ENCODE measurements at regions not wholly inside any gene's neighbourhood (a gene's known extent, or its start where the extent isn't known, plus 50 kb on each side); places are given as distances from the start of the nearest gene placed in this dataset.

GRCh38 chr4:27186710-27187109, 326.1 kb downstream of the STIM2 start:
- no peaks in the 10 kb centered on the region for H3K9me3 ChIP-seq (ENCODE audit: control insufficient read depth in 1 of 2, low read length in 2 of 2)
- H3K27ac ChIP-seq (ENCODE audit: low read length), result no peak overlapping the region
- H3K4me1 ChIP-seq (ENCODE audit: control insufficient read depth in 1 of 2, insufficient read depth in 2 of 2, low read length in 2 of 2), result no peaks in the 10 kb centered on the region
- no peaks in the 10 kb centered on the region for H3K27me3 ChIP-seq (ENCODE audit: low read depth, low read length)
- no peak overlapping the region for H3K4me3 ChIP-seq (ENCODE audit: low read depth in 1 of 2, low read length in 2 of 2)
- no peaks in the 10 kb centered on the region for H3K36me3 ChIP-seq (ENCODE audit: control insufficient read depth in 1 of 2, insufficient read depth in 2 of 2, low read length in 2 of 2)

DNA sequence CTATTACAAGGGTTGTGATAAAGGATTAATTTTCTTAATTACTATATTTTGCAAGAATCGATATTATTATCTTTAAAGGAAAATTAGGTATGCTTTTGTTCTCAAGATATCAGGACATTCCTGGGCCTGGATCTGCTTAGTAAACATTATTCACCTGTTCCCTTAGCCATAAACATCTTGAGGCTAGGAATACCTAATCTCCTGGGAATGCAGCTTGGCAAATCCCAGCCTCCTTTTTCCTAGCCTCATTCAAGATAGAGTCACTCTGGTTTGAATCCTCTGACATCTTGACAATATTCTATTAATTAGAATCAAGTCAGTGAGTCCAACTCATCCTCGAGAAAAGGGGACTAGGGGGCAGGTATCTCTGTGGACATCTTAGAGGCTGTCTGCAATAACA, 327.1 kb downstream of the STIM2 start:
- H3K27me3 ChIP-seq (ENCODE audit: low read depth, low read length), result no peaks in the 10 kb centered on the region
- no peaks in the 10 kb centered on the region for H3K36me3 ChIP-seq (ENCODE audit: control insufficient read depth in 1 of 2, insufficient read depth in 2 of 2, low read length in 2 of 2)
- H3K9me3 ChIP-seq (ENCODE audit: control insufficient read depth in 1 of 2, low read length in 2 of 2), result no peaks in the 10 kb centered on the region
- no peak overlapping the region for H3K4me3 ChIP-seq (ENCODE audit: low read depth in 1 of 2, low read length in 2 of 2)
- H3K27ac ChIP-seq (ENCODE audit: low read length), result no peak overlapping the region
- no peaks in the 10 kb centered on the region for H3K4me1 ChIP-seq (ENCODE audit: control insufficient read depth in 1 of 2, insufficient read depth in 2 of 2, low read length in 2 of 2)

- Histone ChIP-seq H3K27ac (ENCODE audit: low read length) (no peak overlapping the region), H3K9me3 (ENCODE audit: control insufficient read depth in 1 of 2, low read length in 2 of 2) (no peaks in the 10 kb centered on the region), H3K4me1 (ENCODE audit: control insufficient read depth in 1 of 2, insufficient read depth in 2 of 2, low read length in 2 of 2) (no peaks in the 10 kb centered on the region), H3K4me3 (ENCODE audit: low read depth in 1 of 2, low read length in 2 of 2) (no peak overlapping the region), H3K36me3 (ENCODE audit: control insufficient read depth in 1 of 2, insufficient read depth in 2 of 2, low read length in 2 of 2) (no peaks in the 10 kb centered on the region), H3K27me3 (ENCODE audit: low read depth, low read length) (no peaks in the 10 kb centered on the region)
These were observed 329.0 kb downstream of the STIM2 start for GRCh38 chr4:27189683-27190082.

DNA sequence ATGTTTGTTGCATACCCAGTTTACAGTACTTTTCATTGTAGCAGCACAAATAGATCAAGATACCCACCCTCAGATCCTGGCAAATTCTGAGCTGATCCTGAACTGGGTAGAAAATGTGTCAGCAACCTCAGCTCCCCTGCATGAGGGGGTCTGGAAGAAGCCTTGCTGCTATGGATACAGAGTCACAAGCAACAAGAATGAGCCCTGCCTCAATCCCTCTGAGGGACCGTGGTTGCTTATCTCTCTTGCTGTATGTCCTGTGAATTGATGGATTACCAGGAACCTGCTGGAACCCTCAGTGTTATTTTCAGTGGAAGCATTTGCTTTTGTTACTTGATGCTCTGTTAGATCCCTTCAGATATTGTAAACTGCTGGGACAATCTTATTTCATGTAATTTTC, 331.0 kb downstream of the STIM2 start:
- Histone ChIP-seq H3K4me3 (ENCODE audit: low read depth in 1 of 2, low read length in 2 of 2) (no peak overlapping the region), H3K9me3 (ENCODE audit: control insufficient read depth in 1 of 2, low read length in 2 of 2) (no peaks in the 10 kb centered on the region), H3K27ac (ENCODE audit: low read length) (no peak overlapping the region), H3K4me1 (ENCODE audit: control insufficient read depth in 1 of 2, insufficient read depth in 2 of 2, low read length in 2 of 2) (no peaks in the 10 kb centered on the region), H3K36me3 (ENCODE audit: control insufficient read depth in 1 of 2, insufficient read depth in 2 of 2, low read length in 2 of 2) (no peaks in the 10 kb centered on the region), H3K27me3 (ENCODE audit: low read depth, low read length) (no peaks in the 10 kb centered on the region)

- H3K36me3 ChIP-seq (ENCODE audit: control insufficient read depth in 1 of 2, insufficient read depth in 2 of 2, low read length in 2 of 2), result no peaks in the 10 kb centered on the region
- no peaks in the 10 kb centered on the region for H3K4me1 ChIP-seq (ENCODE audit: control insufficient read depth in 1 of 2, insufficient read depth in 2 of 2, low read length in 2 of 2)
- H3K4me3 ChIP-seq (ENCODE audit: low read depth in 1 of 2, low read length in 2 of 2), result no peak overlapping the region
- no peak overlapping the region for H3K27ac ChIP-seq (ENCODE audit: low read length)
- H3K9me3 ChIP-seq (ENCODE audit: control insufficient read depth in 1 of 2, low read length in 2 of 2), result no peaks in the 10 kb centered on the region
- no peaks in the 10 kb centered on the region for H3K27me3 ChIP-seq (ENCODE audit: low read depth, low read length)
These were observed 334.0 kb downstream of the STIM2 start for GRCh38 chr4:27194599-27195176.

GRCh38 chr4:27198246-27198645, 337.6 kb downstream of the STIM2 start:
- Histone ChIP-seq H3K27me3 (ENCODE audit: low read depth, low read length) (no peaks in the 10 kb centered on the region), H3K36me3 (ENCODE audit: control insufficient read depth in 1 of 2, insufficient read depth in 2 of 2, low read length in 2 of 2) (no peaks in the 10 kb centered on the region), H3K4me1 (ENCODE audit: control insufficient read depth in 1 of 2, insufficient read depth in 2 of 2, low read length in 2 of 2) (no peaks in the 10 kb centered on the region), H3K9me3 (ENCODE audit: control insufficient read depth in 1 of 2, low read length in 2 of 2) (no peaks in the 10 kb centered on the region), H3K27ac (ENCODE audit: low read length) (no peak overlapping the region), H3K4me3 (ENCODE audit: low read depth in 1 of 2, low read length in 2 of 2) (no peak overlapping the region)

DNA sequence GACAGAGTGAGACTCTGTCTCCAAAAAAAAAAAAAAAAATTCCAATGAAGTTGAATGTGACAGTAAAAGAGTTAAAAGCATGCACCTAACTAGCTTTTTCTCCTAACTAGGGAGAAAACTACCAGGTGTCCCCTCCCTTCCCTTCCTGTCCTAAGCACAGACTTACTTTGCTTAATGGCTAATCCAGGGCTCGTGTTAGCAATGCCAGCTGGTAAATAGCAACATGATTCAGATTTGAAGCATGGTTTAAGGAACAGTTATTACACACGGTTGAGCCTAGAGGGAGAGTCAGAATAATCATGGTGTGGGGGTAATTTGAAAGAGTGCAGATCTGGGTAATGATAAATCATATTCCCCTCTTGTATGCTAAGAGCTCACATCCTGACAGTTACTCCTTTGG, 338.3 kb downstream of the STIM2 start:
- H3K9me3 ChIP-seq (ENCODE audit: control insufficient read depth in 1 of 2, low read length in 2 of 2), result no peaks in the 10 kb centered on the region
- no peaks in the 10 kb centered on the region for H3K27me3 ChIP-seq (ENCODE audit: low read depth, low read length)
- H3K4me1 ChIP-seq (ENCODE audit: control insufficient read depth in 1 of 2, insufficient read depth in 2 of 2, low read length in 2 of 2), result no peaks in the 10 kb centered on the region
- H3K27ac ChIP-seq (ENCODE audit: low read length), result no peak overlapping the region
- no peaks in the 10 kb centered on the region for H3K36me3 ChIP-seq (ENCODE audit: control insufficient read depth in 1 of 2, insufficient read depth in 2 of 2, low read length in 2 of 2)
- H3K4me3 ChIP-seq (ENCODE audit: low read depth in 1 of 2, low read length in 2 of 2), result no peak overlapping the region

GRCh38 chr4:27206009-27206408, 345.4 kb downstream of the STIM2 start:
- Histone ChIP-seq H3K4me1 (ENCODE audit: control insufficient read depth in 1 of 2, insufficient read depth in 2 of 2, low read length in 2 of 2) (no peaks in the 10 kb centered on the region), H3K27ac (ENCODE audit: low read length) (no peak overlapping the region)

DNA sequence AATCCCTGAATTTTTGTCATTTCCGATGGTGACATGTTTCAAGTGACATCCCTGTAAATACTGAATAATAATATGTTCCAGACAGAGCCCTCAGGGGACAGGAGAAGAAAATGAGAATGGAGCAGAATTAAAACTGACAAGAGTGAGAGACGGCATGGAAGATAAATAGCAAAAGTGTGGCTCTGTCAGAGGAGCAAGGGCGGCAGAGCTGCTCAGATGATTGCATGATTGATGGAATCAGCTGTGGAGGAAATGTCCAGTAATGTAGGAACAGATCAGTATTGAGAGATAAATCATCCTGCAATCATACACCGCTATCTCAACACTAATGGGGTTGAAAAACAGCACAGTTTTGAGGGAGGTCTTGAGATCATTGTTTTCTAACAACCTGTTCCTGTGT, 350.3 kb downstream of the STIM2 start:
- Histone ChIP-seq H3K4me3 (ENCODE audit: low read depth in 1 of 2, low read length in 2 of 2) (no peak overlapping the region), H3K27ac (ENCODE audit: low read length) (no peak overlapping the region), H3K9me3 (ENCODE audit: control insufficient read depth in 1 of 2, low read length in 2 of 2) (no peaks in the 10 kb centered on the region), H3K36me3 (ENCODE audit: control insufficient read depth in 1 of 2, insufficient read depth in 2 of 2, low read length in 2 of 2) (no peaks in the 10 kb centered on the region), H3K27me3 (ENCODE audit: low read depth, low read length) (no peaks in the 10 kb centered on the region), H3K4me1 (ENCODE audit: control insufficient read depth in 1 of 2, insufficient read depth in 2 of 2, low read length in 2 of 2) (no peaks in the 10 kb centered on the region)

More at GRCh38 chr4:27206009-27206408, 345.4 kb downstream of the STIM2 start:
- Histone ChIP-seq H3K4me3 (ENCODE audit: low read depth in 1 of 2, low read length in 2 of 2) (no peak overlapping the region), H3K36me3 (ENCODE audit: control insufficient read depth in 1 of 2, insufficient read depth in 2 of 2, low read length in 2 of 2) (no peaks in the 10 kb centered on the region), H3K27me3 (ENCODE audit: low read depth, low read length) (no peaks in the 10 kb centered on the region), H3K9me3 (ENCODE audit: control insufficient read depth in 1 of 2, low read length in 2 of 2) (no peaks in the 10 kb centered on the region)

GRCh38 chr4:27214010-27214409, 353.4 kb downstream of the STIM2 start:
- Histone ChIP-seq H3K27me3 (ENCODE audit: low read depth, low read length) (no peaks in the 10 kb centered on the region), H3K9me3 (ENCODE audit: control insufficient read depth in 1 of 2, low read length in 2 of 2) (no peaks in the 10 kb centered on the region), H3K27ac (ENCODE audit: low read length) (no peak overlapping the region), H3K4me1 (ENCODE audit: control insufficient read depth in 1 of 2, insufficient read depth in 2 of 2, low read length in 2 of 2) (no peaks in the 10 kb centered on the region), H3K36me3 (ENCODE audit: control insufficient read depth in 1 of 2, insufficient read depth in 2 of 2, low read length in 2 of 2) (no peaks in the 10 kb centered on the region), H3K4me3 (ENCODE audit: low read depth in 1 of 2, low read length in 2 of 2) (no peak overlapping the region)

GRCh38 chr4:27215220-27215826, 354.7 kb downstream of the STIM2 start:
- Histone ChIP-seq H3K27me3 (ENCODE audit: low read depth, low read length) (no peaks in the 10 kb centered on the region), H3K36me3 (ENCODE audit: control insufficient read depth in 1 of 2, insufficient read depth in 2 of 2, low read length in 2 of 2) (no peaks in the 10 kb centered on the region), H3K9me3 (ENCODE audit: control insufficient read depth in 1 of 2, low read length in 2 of 2) (no peaks in the 10 kb centered on the region), H3K27ac (ENCODE audit: low read length) (no peak overlapping the region), H3K4me1 (ENCODE audit: control insufficient read depth in 1 of 2, insufficient read depth in 2 of 2, low read length in 2 of 2) (no peaks in the 10 kb centered on the region), H3K4me3 (ENCODE audit: low read depth in 1 of 2, low read length in 2 of 2) (no peak overlapping the region)

GRCh38 chr4:27217261-27217769, 356.7 kb downstream of the STIM2 start:
- Histone ChIP-seq H3K4me1 (ENCODE audit: control insufficient read depth in 1 of 2, insufficient read depth in 2 of 2, low read length in 2 of 2) (no peaks in the 10 kb centered on the region), H3K27me3 (ENCODE audit: low read depth, low read length) (no peaks in the 10 kb centered on the region), H3K27ac (ENCODE audit: low read length) (no peak overlapping the region), H3K9me3 (ENCODE audit: control insufficient read depth in 1 of 2, low read length in 2 of 2) (no peaks in the 10 kb centered on the region), H3K36me3 (ENCODE audit: control insufficient read depth in 1 of 2, insufficient read depth in 2 of 2, low read length in 2 of 2) (no peaks in the 10 kb centered on the region), H3K4me3 (ENCODE audit: low read depth in 1 of 2, low read length in 2 of 2) (no peak overlapping the region)
